Lung (tissue), 11 donors: ENCODE measurements at regions not wholly inside any gene's neighbourhood (a gene's known extent, or its start where the extent isn't known, plus 50 kb on each side); places are given as distances from the start of the nearest gene placed in this dataset.

Source experiments
- ATAC-seq: fragments of 200-7000 bp; cut with Tn5 transposase; one replicate; pipeline ENCODE4 v1.9.1; 2020; ENCODE audit warnings: moderate number of reproducible peaks; ENCODE audit not compliant: insufficient read depth, low FRiP score
- DNase-seq, 3 donors: peaks; one replicate each; pipeline ENCODE4 v3.0.0-alpha.2; 2013 to 2017
- H3K27ac ChIP-seq, 2 donors: one replicate each; pipeline ENCODE4 v1.5.1; 2013; ENCODE audit warnings: mild to moderate bottlenecking in 2 of 2, moderate library complexity in 2 of 2, control low read depth in 1 of 2, inconsistent platforms in 1 of 2, low read depth in 1 of 2, low read length in 1 of 2
- H3K27me3 ChIP-seq, 3 donors: one replicate each; pipeline ENCODE4 v1.5.1; 2013; ENCODE audit warnings: low read length in 2 of 3; ENCODE audit not compliant: control insufficient read depth in 3 of 3, insufficient read depth in 3 of 3
- H3K36me3 ChIP-seq, 4 donors: one replicate each; pipeline ENCODE4 v1.5.1; 2013; ENCODE audit warnings: low read length in 4 of 4, mild to moderate bottlenecking in 1 of 4, moderate library complexity in 1 of 4; ENCODE audit not compliant: control insufficient read depth in 4 of 4, insufficient read depth in 4 of 4
- H3K4me1 ChIP-seq, 5 donors: one replicate each; pipeline ENCODE4 v1.5.1; 2013; ENCODE audit warnings: low read length in 5 of 5, mild to moderate bottlenecking in 2 of 5, moderate library complexity in 1 of 5; ENCODE audit not compliant: control insufficient read depth in 5 of 5, insufficient read depth in 5 of 5
- H3K4me3 ChIP-seq: one replicate; pipeline ENCODE4 v1.5.1; 2013; ENCODE audit warnings: mild to moderate bottlenecking, control low read depth, moderate library complexity
- H3K9ac ChIP-seq, 2 donors: one replicate each; pipeline ENCODE4 v1.5.1; 2013; ENCODE audit warnings: low read length in 2 of 2, control low read depth in 1 of 2; ENCODE audit not compliant: insufficient read depth in 1 of 2
- H3K9me3 ChIP-seq, 4 donors: one replicate each; pipeline ENCODE4 v1.5.1; 2013; ENCODE audit warnings: low read length in 3 of 4, mild to moderate bottlenecking in 1 of 4, moderate library complexity in 1 of 4; ENCODE audit not compliant: control insufficient read depth in 4 of 4, insufficient read depth in 3 of 4
- WGBS, 2 donors: extraction: QIAGEN DNeasy Blood & Tissue Kit; methylation state at CpG; one replicate each; pipeline ENCODE4 v1.1.7; 2013; 5-methylcytosine and 5-hydroxymethylcytosine counted together
- TF ChIP-seq, protein P1 (sequence below): IDR thresholded peaks from 2 replicates; pipeline ENCODE4 v1.5.1; 2012; ENCODE audit warnings: mild to moderate bottlenecking; ENCODE audit errors: control extremely low read depth, extremely low read depth
- donor health status: control.
- donor health status: control.
- donor health status: Bipolar disorder and iron deficiency.
- donor health status: healthy.
- donor health status: DM: yes; HTN: yes; CAD: no.

DNA sequence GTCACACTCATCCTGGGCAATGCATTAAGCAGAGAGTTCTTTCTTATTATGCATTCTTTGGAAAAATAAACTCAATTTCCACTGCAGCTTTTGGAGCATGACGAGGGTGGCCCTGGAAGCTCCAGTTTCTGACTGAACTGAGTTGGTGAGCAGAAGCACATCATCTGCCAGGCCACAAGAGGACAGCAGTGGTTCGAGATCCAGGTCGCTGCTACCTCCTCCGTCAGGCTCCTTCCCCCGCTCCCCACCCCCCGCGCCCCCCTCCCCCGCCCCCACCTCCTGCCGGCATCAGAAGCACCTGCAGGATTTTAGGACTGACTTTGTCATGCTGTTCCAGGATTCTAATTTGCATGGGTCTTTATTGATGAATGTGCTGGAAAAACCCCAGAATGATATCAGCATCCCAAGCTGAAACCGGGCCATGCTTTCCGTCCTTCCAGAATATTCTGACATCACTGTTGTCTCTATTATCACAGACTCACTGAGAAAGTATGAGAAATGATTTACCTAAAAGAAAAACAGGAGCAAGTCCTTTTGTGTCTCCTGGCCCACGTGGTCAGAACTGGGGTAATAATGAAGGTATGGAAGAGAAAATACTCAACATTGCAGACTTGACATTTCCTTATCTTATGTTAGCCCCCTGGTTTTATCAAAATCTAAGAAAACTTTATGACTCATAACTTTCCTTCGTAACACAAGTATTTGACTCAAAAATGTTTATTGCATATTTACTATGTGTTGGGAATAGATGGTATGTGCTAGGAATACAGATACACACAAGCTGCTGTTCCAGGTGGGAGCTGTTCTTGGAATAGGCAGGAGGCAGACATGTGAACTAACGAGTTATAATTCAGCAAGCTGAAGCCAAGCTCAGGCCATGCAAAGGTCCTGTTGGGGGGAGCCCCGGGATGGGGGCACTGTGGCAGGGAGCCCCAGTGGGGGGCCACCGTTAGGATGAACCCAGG lies 220.2 kb upstream of the EXOC2 start:
- 24 to 36% methylated on average over 12 to 16 of the region's 16 CpGs for WGBS, 2 donors
- Histone ChIP-seq H3K27ac (no peak overlapping the region), H3K27me3 (no peaks in the 10 kb centered on the region), H3K4me3 (no peak overlapping the region), H3K9me3 (peaks cover 0 to 6% (median 1%) of the 10 kb centered on the region in 4 donors), H3K36me3 (no peaks in the 10 kb centered on the region), H3K4me1 (peaks cover 0 to 4% (median 0%) of the 10 kb centered on the region in 5 donors), H3K9ac (no peak overlapping the region)
- TF ChIP-seq, protein P1, sequence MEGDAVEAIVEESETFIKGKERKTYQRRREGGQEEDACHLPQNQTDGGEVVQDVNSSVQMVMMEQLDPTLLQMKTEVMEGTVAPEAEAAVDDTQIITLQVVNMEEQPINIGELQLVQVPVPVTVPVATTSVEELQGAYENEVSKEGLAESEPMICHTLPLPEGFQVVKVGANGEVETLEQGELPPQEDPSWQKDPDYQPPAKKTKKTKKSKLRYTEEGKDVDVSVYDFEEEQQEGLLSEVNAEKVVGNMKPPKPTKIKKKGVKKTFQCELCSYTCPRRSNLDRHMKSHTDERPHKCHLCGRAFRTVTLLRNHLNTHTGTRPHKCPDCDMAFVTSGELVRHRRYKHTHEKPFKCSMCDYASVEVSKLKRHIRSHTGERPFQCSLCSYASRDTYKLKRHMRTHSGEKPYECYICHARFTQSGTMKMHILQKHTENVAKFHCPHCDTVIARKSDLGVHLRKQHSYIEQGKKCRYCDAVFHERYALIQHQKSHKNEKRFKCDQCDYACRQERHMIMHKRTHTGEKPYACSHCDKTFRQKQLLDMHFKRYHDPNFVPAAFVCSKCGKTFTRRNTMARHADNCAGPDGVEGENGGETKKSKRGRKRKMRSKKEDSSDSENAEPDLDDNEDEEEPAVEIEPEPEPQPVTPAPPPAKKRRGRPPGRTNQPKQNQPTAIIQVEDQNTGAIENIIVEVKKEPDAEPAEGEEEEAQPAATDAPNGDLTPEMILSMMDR: peak; percentile 6
- no peak for ATAC-seq
- DNase-seq: peak; percentile 58 to 78 (median 61)

DNA sequence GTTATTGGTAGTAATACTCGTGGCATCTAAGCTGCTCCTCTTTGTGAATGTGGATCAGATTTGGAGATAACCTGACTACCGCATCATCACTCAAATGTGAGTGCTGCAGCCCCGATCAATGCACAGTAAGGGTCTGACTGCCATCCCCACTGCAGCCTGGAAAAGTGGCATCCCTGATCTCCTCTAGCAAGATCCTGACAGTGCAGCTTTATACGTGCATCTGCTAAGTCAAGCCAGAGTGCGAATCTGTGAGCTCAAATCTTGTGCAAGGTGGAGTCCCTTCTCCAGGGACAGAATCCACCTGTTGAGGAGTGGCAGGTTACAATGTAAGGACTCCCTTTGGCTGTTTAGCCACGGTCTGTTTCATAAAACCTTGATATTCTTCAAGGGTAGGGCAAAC lies 215.0 kb upstream of the EXOC2 start:
- 79 to 89% methylated on average over 6 of the region's 6 CpGs for WGBS, 2 donors
- no peaks in the 10 kb centered on the region for H3K9me3 ChIP-seq
- no peak overlapping the region for H3K27ac ChIP-seq
- H3K4me3 ChIP-seq: no peak overlapping the region
- no peaks in the 10 kb centered on the region for H3K36me3 ChIP-seq
- DNase-seq: no peak
- no peak overlapping the region for H3K9ac ChIP-seq
- no peaks in the 10 kb centered on the region for H3K4me1 ChIP-seq
- TF ChIP-seq, protein P1: no peak
- H3K27me3 ChIP-seq: no peaks in the 10 kb centered on the region
- no peak for ATAC-seq

DNA sequence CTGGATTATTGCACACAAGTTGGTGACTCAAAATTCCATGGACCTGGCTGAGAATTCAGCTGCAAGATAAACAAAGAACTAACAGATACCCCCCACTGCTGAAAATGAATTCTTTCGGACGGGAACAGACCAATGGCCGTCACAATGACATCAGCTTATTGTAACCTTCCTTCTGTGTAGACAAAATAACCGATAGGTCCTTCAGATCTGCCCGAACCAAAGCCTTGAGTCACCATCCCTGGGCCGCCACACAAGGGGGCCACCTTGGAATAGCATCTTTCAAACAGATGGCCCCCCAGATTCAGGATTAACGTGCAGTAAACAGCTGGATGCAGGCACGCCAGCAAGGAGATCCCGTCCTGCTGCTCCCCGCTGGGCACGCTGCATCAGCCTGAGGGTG lies 214.0 kb upstream of the EXOC2 start:
- Histone ChIP-seq H3K9ac (no peak overlapping the region), H3K4me1 (peaks cover 0 to 7% (median 0%) of the 10 kb centered on the region in 5 donors), H3K4me3 (no peak overlapping the region), H3K9me3 (no peaks in the 10 kb centered on the region), H3K27me3 (no peaks in the 10 kb centered on the region), H3K36me3 (no peaks in the 10 kb centered on the region), H3K27ac (no peak overlapping the region)
- TF ChIP-seq, protein P1: no peak
- DNase-seq (no peak), ATAC-seq (no peak)
- 89 to 96% methylated on average over 11 of the region's 11 CpGs for WGBS, 2 donors
